A204.1 (cell line): ENCODE measurements at regions not wholly inside any gene's neighbourhood (a gene's known extent, or its start where the extent isn't known, plus 50 kb on each side); places are given as distances from the start of the nearest gene placed in this dataset.

Source experiments
- FAIRE-seq: peaks from 2 replicates; lab custom pipeline; 2012; peaks lifted over from hg19 to GRCh38; lab: Jason Lieb, UNC

- FAIRE-seq: no peak
Measured at GRCh38 chr10:107433605-107434004, 269.1 kb upstream of the SORCS1 start.

- no peak for FAIRE-seq
Measured at GRCh38 chr10:107430446-107430845, 265.9 kb upstream of the SORCS1 start.

- FAIRE-seq: no peak
Measured at GRCh38 chr10:107427016-107427415, 262.5 kb upstream of the SORCS1 start.

- FAIRE-seq: no peak
Measured at GRCh38 chr10:107425931-107426553, 261.5 kb upstream of the SORCS1 start.

- FAIRE-seq: no peak
Measured at GRCh38 chr10:107424628-107425027, 260.1 kb upstream of the SORCS1 start.

GRCh38 chr10:107423903-107424302 lies 259.4 kb upstream of the SORCS1 start:
- FAIRE-seq: no peak

GRCh38 chr10:107422681-107423080 lies 258.2 kb upstream of the SORCS1 start:
- no peak for FAIRE-seq

- FAIRE-seq: no peak
Measured at GRCh38 chr10:107420196-107420595, 255.7 kb upstream of the SORCS1 start.

- FAIRE-seq: no peak
Measured at GRCh38 chr10:107418085-107418806, 253.7 kb upstream of the SORCS1 start.

GRCh38 chr10:107417446-107417845 lies 252.9 kb upstream of the SORCS1 start:
- no peak for FAIRE-seq

GRCh38 chr10:107415446-107415845 lies 250.9 kb upstream of the SORCS1 start:
- no peak for FAIRE-seq

GRCh38 chr10:107413971-107414370 lies 249.5 kb upstream of the SORCS1 start:
- FAIRE-seq: no peak

GRCh38 chr10:107409522-107409921 lies 245.0 kb upstream of the SORCS1 start:
- no peak for FAIRE-seq

- no peak for FAIRE-seq
Measured at GRCh38 chr10:107398115-107398514, 233.6 kb upstream of the SORCS1 start.

- no peak for FAIRE-seq
Measured at GRCh38 chr10:107391901-107392300, 227.4 kb upstream of the SORCS1 start.

GRCh38 chr10:107390563-107390962 lies 226.1 kb upstream of the SORCS1 start:
- no peak for FAIRE-seq

GRCh38 chr10:107383357-107383756 lies 218.9 kb upstream of the SORCS1 start:
- no peak for FAIRE-seq

GRCh38 chr10:107379601-107380000 lies 215.1 kb upstream of the SORCS1 start:
- no peak for FAIRE-seq

- FAIRE-seq: no peak
Measured at GRCh38 chr10:107371801-107372200, 207.3 kb upstream of the SORCS1 start.

- FAIRE-seq: no peak
Measured at GRCh38 chr10:107364872-107365271, 200.4 kb upstream of the SORCS1 start.

GRCh38 chr10:107362306-107362705 lies 197.8 kb upstream of the SORCS1 start:
- FAIRE-seq: no peak

- FAIRE-seq: no peak
Measured at GRCh38 chr10:107357033-107357432, 192.5 kb upstream of the SORCS1 start.

GRCh38 chr10:107356396-107356795 lies 191.9 kb upstream of the SORCS1 start:
- no peak for FAIRE-seq

- no peak for FAIRE-seq
Measured at GRCh38 chr10:107342711-107343110, 178.2 kb upstream of the SORCS1 start.
